Loucy (cell line): ENCODE measurements at regions not wholly inside any gene's neighbourhood (a gene's known extent, or its start where the extent isn't known, plus 50 kb on each side); places are given as distances from the start of the nearest gene placed in this dataset.

Experiments
- H2AFZ ChIP-seq: fragments of 200-600 bp; sonication (generic); 2 replicates; pipeline ENCODE4 v1.6.0; 2016; ENCODE audit warnings: antibody characterized with exemption, mild to moderate bottlenecking, low read length, moderate library complexity
- H3F3A ChIP-seq: fragments of 200-600 bp; 2 replicates; pipeline ENCODE4 v1.6.0; 2016; ENCODE audit warnings: antibody characterized with exemption, low read depth, mild to moderate bottlenecking
- H3K27me3 ChIP-seq: fragments of 200-600 bp; sonication (generic); 2 replicates; pipeline ENCODE4 v1.6.1; 2014; ENCODE audit warnings: low read length, mild to moderate bottlenecking; ENCODE audit not compliant: insufficient read depth, poor library complexity, severe bottlenecking
- H3K36me3 ChIP-seq: fragments of 200-600 bp; sonication (generic); 2 replicates; pipeline ENCODE4 v1.6.1; 2016; ENCODE audit warnings: low read length; ENCODE audit not compliant: insufficient read depth
- H3K4me1 ChIP-seq: fragments of 200-600 bp; sonication (generic); 2 replicates; pipeline ENCODE4 v1.5.1; 2014; ENCODE audit warnings: low read length, mild to moderate bottlenecking; ENCODE audit not compliant: insufficient read depth, poor library complexity, severe bottlenecking
- H3K4me2 ChIP-seq: fragments of 200-600 bp; sonication (generic); 2 replicates; pipeline ENCODE4 v1.6.0; 2014; ENCODE audit warnings: antibody characterized with exemption, low read length, low read depth, mild to moderate bottlenecking; ENCODE audit not compliant: poor library complexity, severe bottlenecking
- H3K4me3 ChIP-seq: fragments of 200-600 bp; sonication (generic); 2 replicates; pipeline ENCODE4 v1.5.1; 2014; ENCODE audit warnings: low read length, mild to moderate bottlenecking, mixed read lengths; ENCODE audit not compliant: poor library complexity, severe bottlenecking
- H3K79me2 ChIP-seq: fragments of 200-600 bp; sonication (generic); 2 replicates; pipeline ENCODE4 v1.6.1; 2014; ENCODE audit warnings: low read length; ENCODE audit not compliant: insufficient read depth
- H3K9ac ChIP-seq: fragments of 200-600 bp; sonication (generic); 2 replicates; pipeline ENCODE4 v1.6.0; 2014; ENCODE audit warnings: mild to moderate bottlenecking, low read depth, low read length, moderate library complexity; ENCODE audit not compliant: poor library complexity, severe bottlenecking
- H3K9me2 ChIP-seq: fragments of 200-600 bp; sonication (generic); replicated peaks from 2 replicates; pipeline ENCODE4 v1.6.1; 2016; ENCODE audit warnings: low read depth, low read length, mixed read lengths
- H3K9me3 ChIP-seq: fragments of 200-600 bp; sonication (generic); 2 replicates; pipeline ENCODE4 v1.6.1; 2014; ENCODE audit warnings: mild to moderate bottlenecking, antibody characterized with exemption, low read length, low read depth; ENCODE audit not compliant: insufficient read depth
- H4K20me1 ChIP-seq: fragments of 200-600 bp; sonication (generic); 2 replicates; pipeline ENCODE4 v1.6.0; 2014; ENCODE audit warnings: antibody characterized with exemption, low read length, mild to moderate bottlenecking; ENCODE audit not compliant: insufficient read depth, poor library complexity, severe bottlenecking
- EZH2phosphoT487 ChIP-seq: fragments of 200-600 bp; IDR thresholded peaks from 2 replicates; pipeline ENCODE4 v1.6.1; 2018; ENCODE audit warnings: antibody characterized with exemption, mild to moderate bottlenecking, moderate library complexity, borderline replicate concordance
- TF ChIP-seq, protein P1 (sequence below): fragments of 200-600 bp; sonication (generic); conservative IDR thresholded peaks from 2 replicates; pipeline ENCODE4 v1.5.1; 2014; ENCODE audit warnings: mild to moderate bottlenecking, antibody characterized with exemption, low read length

DNA sequence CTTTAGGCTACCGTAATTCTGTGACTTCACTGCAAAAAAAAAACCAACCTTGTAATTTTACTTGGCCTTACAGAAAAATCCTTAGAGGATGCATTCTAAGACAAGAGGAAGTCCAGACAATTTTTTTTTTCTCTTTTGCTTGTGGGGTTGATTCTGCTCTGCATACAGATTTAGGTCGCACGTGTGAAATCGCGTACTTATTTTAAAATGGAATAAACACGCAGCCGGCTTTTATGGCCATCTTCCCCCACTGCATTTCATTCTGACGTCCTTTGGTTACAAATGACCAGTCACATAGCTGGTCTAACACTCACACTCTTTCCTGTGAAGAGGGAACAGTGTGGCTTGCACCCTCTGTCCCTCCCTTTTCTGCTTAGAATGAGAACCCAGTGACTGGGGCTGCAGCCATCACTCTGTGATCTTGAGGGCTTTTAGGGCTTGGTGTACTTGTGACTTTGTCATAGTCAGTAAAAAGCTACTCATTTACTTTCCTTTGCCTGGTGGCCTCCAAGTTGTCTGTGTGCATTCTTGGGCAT is 63.6 kb upstream of the CARD11 start:
- peak overlapping the region; percentile 7 for H3K9ac ChIP-seq
- H3F3A ChIP-seq = peaks cover 11% of the 10 kb centered on the region
- no peaks in the 10 kb centered on the region for H3K36me3 ChIP-seq
- no peak overlapping the region; the same call in 1 of the 2 replicates for H2AFZ ChIP-seq
- no peak for TF ChIP-seq EZH2phosphoT487
- TF ChIP-seq, protein P1, sequence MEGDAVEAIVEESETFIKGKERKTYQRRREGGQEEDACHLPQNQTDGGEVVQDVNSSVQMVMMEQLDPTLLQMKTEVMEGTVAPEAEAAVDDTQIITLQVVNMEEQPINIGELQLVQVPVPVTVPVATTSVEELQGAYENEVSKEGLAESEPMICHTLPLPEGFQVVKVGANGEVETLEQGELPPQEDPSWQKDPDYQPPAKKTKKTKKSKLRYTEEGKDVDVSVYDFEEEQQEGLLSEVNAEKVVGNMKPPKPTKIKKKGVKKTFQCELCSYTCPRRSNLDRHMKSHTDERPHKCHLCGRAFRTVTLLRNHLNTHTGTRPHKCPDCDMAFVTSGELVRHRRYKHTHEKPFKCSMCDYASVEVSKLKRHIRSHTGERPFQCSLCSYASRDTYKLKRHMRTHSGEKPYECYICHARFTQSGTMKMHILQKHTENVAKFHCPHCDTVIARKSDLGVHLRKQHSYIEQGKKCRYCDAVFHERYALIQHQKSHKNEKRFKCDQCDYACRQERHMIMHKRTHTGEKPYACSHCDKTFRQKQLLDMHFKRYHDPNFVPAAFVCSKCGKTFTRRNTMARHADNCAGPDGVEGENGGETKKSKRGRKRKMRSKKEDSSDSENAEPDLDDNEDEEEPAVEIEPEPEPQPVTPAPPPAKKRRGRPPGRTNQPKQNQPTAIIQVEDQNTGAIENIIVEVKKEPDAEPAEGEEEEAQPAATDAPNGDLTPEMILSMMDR = no peak
- H3K9me2 ChIP-seq = no peaks in the 10 kb centered on the region
- H3K4me3 ChIP-seq = no peak overlapping the region
- H3K79me2 ChIP-seq = no peaks in the 10 kb centered on the region
- H3K4me2 ChIP-seq = no peak overlapping the region
- no peaks in the 10 kb centered on the region for H4K20me1 ChIP-seq
- H3K9me3 ChIP-seq = no peaks in the 10 kb centered on the region
- peaks cover 63% of the 10 kb centered on the region for H3K4me1 ChIP-seq
- H3K27me3 ChIP-seq = no peaks in the 10 kb centered on the region

DNA sequence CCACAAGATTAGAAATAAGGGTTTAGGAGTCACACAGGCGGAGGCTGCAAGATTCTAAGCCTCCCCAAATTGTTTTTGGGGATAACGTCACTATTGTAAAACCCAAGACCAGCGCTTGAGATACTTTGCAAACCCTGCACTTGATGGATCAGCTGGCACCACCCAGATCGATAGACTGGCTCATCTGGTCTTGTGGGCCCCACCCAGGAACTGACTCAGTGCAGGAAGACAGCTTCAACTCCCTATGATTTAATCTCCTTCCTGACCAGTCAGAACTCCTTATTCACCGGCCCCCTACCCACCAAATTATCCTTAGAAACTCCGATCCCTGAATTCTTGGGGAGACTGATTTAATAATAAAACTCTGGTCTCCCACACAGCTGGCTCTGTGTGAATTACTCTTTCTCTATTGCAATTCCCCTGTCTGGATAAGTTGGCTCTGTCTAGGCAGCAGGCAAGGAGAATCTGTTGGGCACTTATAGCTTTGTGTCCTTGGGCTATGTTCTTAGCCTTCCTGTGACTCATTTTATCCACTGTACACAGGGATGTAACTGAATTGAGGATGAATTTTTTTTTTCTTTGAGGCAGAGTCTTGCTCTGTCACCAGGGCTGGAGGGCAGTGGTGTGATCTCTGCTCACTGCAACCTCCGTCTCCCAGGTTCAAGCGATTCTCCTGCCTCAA is 64.4 kb upstream of the CARD11 start:
- no peaks in the 10 kb centered on the region for H3K9me2 ChIP-seq
- peaks cover 14% of the 10 kb centered on the region for H3F3A ChIP-seq
- H3K9ac ChIP-seq = peak overlapping the region; percentile 7
- H4K20me1 ChIP-seq = no peaks in the 10 kb centered on the region
- H3K36me3 ChIP-seq = no peaks in the 10 kb centered on the region
- H3K79me2 ChIP-seq = no peaks in the 10 kb centered on the region
- H3K9me3 ChIP-seq = no peaks in the 10 kb centered on the region
- no peak overlapping the region for H3K4me3 ChIP-seq
- H3K4me1 ChIP-seq = peaks cover 68% of the 10 kb centered on the region
- TF ChIP-seq EZH2phosphoT487 = no peak
- TF ChIP-seq, protein P1 = no peak
- H3K27me3 ChIP-seq = no peaks in the 10 kb centered on the region
- no peak overlapping the region for H3K4me2 ChIP-seq
- no peak overlapping the region for H2AFZ ChIP-seq

DNA sequence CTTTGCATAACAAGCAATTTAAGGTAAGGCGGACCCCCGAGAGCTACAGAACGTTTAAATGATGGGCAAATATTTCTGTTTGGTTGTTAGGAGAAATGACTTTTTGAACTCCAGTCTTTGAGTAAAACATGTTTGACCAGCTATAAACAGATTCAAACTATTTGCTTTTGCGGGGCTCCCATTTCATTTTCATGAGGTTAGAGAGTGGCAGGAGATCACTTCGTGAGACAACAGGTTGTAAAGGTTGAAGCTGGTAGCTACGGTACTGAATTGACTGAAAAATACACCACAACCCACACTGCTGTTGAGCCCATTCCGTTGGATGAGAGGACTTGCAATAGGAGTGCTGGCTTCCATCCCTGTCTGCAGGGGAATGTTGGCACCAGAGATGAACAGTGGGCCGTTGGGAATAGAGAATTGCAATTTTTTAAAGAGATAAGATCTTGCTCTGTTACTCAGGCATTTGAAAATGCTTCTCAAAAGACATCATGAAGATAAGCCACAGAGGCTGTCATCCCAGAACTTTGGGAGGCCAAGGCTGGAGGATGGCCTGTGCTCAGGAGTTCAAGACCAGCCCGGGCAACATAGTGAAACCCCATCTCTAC is 65.7 kb upstream of the CARD11 start:
- no peak overlapping the region for H3K9ac ChIP-seq
- H3K27me3 ChIP-seq = no peaks in the 10 kb centered on the region
- H3K79me2 ChIP-seq = no peaks in the 10 kb centered on the region
- H3K4me3 ChIP-seq = no peak overlapping the region
- H3K9me3 ChIP-seq = no peaks in the 10 kb centered on the region
- H3F3A ChIP-seq = peaks cover 14% of the 10 kb centered on the region
- H3K4me1 ChIP-seq = peaks cover 77% of the 10 kb centered on the region
- no peak overlapping the region for H3K4me2 ChIP-seq
- no peak overlapping the region for H2AFZ ChIP-seq
- no peaks in the 10 kb centered on the region for H3K9me2 ChIP-seq
- no peaks in the 10 kb centered on the region for H4K20me1 ChIP-seq
- H3K36me3 ChIP-seq = no peaks in the 10 kb centered on the region
- no peak for TF ChIP-seq EZH2phosphoT487
- TF ChIP-seq, protein P1 = no peak
